Left forelimb (tissue), 1 donor: ENCODE measurements at regions not wholly inside any gene's neighbourhood (a gene's known extent, or its start where the extent isn't known, plus 50 kb on each side); places are given as distances from the start of the nearest gene placed in this dataset.

ENCODE experiments used
- DNase-seq: peaks from one replicate; pipeline ENCODE4 v3.0.0-alpha.2; 2018; ENCODE audit warnings: low spot score

DNA sequence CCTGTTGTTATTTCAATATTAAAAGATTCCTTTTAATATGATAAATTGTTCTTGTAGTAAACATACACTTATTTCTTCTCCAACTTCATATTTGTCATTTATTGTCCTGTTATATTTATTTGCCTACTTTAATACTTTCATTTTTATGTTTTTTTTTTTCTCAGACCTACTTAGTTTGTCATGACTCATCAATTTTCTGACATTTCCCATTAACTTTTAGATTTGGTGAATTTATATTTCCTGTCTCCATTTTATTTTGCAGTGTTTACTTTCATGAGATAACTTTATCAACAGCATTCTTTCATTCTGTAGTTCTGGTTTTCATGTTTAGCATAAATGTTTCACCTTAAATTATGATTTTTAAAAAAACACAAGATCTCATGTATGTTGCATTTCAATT lies 788.7 kb downstream of the EFNA5 start:
- DNase-seq, result no peak

DNA sequence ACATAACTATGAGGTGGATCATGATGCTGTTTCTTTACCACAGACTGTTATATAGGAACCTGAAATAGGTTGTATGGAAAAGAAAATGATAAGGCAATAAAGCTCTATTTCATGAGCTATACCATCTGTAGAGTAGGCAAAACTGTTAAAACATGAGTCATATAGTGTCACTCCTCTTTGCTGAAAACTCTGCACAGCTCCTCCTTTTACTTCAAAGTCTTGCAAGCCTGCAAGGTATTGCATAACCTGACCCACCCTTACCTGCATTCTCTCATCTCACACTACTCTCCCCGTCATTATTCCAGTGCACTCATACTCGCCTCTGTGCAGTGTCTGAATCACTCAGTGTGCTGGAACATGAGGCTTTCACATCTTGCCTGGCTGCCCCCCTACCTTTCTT lies 790.1 kb downstream of the EFNA5 start:
- DNase-seq, result no peak

DNA sequence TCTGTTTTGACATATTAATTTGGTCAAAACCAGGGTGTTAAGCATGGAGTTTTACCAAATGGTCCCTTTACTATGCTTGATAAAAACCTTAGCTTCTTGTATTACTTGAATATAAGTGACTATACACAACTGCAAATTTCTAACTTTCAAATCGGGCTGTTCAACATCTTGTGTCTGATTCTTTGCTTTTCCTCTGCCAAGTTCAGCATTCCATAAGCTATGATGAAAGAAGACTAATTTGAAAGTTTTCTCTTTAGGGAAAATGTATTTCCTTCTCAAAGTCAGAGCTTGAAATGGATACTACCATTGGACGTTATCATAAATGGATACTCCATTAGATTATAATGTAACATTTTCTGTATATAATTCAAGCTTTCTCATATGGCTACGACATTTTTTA lies 792.9 kb downstream of the EFNA5 start:
- DNase-seq, result no peak

DNA sequence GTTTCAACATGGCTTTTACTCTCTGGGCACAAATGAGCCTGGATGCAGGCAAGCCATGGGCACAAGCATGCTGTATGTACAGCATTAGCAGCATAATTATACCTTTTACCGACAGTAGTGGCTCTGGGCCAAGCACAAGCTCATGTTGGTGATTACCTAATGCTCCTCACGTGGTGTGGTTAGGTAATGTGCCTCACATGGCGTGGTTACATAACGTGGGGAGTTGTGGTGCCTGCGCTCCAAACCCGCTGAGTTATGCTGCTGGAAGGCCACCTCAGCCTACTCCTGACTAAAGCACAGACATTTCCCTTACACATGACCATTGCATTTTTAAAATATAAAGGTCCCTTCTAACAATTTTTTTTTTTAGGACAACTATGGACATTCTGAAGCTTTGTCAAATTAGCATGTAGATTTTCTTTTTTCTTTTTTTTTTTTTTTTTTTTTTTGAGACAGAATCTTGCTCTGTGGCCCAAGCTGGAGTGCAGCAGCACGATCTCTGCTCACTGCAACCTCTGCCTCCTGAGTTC lies 794.0 kb downstream of the EFNA5 start:
- DNase-seq, result no peak

DNA sequence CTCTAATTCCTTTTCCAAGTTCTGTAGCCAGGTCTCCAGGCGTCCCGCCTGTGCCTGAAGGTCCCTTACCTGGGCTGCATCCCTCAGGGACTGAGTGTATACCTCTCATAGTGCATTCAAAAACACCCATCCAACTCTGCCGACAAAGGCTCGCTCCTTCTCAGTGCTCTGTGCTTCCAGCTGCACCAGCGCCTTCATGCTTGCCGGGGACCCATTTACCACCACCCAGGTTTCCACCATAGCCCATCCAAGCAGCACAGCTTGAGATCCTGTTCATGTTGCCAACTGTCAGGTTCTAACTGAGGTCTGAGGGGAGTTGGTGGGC lies 794.5 kb downstream of the EFNA5 start:
- no peak for DNase-seq

DNA sequence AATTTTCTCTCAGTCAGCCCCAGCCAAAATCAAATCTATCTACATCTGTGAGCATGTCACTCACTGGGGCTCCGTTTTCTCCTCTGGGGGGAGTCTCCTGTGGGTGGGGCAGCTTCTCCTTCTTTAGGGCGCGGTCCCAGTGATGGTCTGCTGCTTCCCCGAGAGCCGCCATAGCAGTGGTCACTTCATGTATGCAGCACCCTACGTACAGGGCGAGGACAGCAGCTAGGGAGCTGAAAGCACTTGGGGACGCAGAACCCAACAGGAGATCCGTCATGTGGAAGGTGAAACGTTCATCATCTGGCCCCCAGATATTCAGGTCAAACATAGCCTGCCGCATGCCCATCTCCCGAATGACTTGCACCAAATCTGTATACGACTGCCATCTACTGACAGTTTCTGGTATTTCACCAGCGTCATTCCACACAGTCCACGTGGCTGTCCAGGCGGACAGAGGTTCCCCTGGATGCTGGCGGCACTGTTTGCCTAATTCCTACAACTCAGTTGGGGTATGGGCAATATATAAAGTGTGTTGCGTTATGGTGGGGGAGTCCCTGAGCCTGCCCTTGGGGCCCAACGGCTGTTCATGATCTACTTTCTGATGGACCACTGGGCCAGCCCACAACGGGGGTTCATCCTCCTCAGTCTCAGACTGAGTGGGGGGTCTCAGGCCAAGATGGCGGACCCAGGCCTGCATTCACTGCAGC lies 795.0 kb downstream of the EFNA5 start:
- DNase-seq, result no peak

DNA sequence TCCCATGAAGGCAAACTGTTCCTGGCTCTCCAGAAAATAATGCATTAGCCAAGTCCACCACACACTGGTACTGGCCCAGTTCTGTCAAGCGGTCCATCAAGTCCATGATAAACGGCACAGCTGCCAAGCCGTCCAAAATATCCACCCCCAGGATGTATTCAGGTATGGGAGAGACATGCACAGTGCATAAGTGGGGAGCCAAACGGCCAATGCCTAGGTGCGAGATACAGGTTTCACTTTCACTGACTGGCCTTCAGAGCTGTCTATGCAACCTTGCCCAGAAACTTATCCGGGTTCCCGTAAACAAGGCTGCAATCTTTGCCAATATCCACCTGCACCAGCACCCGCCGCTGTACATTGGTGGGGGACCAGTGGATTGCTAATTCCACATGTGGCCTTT lies 795.8 kb downstream of the EFNA5 start:
- no peak for DNase-seq

DNA sequence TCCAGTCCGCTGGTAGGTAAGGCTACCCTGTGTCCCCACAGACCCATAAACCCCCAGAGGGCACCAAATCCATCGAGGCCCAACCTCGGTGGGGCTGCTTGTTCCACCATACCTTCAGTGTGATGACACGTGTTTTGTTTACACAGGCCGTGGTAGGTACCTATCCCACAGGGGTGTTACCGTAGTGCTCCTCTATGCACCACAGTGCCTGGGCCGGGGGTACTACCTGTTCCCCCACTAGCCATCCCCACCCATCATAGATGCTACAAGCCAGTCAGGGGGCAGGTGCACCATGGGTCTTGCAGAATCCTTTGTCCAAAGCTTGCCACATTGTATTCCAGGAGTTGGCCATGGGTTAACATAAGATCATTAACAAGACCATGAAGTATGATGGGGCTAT lies 796.2 kb downstream of the EFNA5 start:
- no peak for DNase-seq

DNA sequence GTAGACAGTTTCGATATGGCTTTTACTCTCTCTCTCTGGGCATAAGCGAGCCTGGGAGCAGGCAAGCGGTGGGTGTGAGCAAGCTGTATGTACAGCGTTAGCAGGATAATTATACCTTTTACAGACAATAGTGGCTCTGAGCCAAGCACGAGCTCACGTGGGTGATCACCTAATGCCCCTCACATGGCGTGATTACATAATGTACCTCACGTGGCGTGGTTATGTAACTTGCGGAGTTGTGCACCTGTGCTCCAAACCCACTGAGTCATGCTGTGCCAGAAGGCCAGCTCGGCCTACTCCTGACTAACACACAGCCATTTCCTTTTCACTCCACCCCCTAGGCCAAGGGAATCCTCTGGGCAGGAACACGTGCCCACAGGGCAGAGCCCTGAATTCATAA lies 797.2 kb downstream of the EFNA5 start:
- DNase-seq, result no peak

DNA sequence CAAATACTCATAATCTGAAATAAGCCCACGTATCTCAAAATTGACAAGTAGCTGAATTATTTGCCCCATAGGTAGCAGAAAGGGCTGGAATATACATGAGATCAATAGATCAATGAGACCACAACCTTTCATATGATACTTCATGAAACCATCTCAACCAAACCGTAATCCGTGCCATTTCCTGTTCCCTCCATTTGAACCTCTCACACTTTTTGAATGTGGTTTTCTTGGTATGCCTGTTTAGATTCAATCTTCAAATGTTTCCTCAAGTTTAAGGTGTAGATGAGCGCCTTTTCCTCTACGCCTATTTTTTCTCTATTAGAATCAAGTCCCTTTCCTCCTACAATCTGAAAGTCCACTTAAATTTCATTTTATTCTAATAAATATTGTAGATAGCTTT lies 805.5 kb downstream of the EFNA5 start:
- no peak for DNase-seq

DNA sequence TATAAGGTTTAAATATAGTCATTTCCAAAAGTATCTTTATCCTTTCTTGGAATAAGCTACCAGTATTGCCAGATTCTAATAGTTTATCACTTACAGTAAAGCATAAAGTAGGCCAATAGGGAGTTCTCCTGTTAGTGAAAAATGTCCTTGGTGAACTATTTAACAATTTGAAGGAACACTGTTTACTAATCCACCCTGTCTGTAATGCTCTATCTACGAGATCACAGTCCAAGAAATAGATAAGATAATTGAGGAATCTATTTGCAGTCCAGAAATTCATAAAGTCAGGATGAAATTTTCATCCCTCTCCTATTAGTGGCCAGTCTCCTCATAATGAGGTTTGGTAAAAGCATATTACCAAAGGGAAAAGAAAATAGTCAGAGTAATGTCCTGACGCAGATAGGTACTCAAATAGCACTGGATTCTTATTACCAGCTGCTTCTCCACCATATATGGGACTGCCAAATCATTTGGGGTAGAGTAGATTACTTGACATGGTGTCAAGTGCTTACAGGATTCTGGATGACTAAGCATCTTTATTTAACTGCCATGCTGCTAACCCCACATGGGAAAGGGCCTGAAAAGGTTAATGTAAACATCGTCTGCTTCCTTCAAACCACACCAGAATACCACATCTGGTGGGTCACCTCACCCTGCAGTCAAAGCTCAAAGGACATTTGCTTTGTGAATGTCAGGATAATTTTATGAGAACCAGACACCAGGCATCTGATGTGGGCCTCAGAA lies 808.1 kb downstream of the EFNA5 start:
- no peak for DNase-seq

DNA sequence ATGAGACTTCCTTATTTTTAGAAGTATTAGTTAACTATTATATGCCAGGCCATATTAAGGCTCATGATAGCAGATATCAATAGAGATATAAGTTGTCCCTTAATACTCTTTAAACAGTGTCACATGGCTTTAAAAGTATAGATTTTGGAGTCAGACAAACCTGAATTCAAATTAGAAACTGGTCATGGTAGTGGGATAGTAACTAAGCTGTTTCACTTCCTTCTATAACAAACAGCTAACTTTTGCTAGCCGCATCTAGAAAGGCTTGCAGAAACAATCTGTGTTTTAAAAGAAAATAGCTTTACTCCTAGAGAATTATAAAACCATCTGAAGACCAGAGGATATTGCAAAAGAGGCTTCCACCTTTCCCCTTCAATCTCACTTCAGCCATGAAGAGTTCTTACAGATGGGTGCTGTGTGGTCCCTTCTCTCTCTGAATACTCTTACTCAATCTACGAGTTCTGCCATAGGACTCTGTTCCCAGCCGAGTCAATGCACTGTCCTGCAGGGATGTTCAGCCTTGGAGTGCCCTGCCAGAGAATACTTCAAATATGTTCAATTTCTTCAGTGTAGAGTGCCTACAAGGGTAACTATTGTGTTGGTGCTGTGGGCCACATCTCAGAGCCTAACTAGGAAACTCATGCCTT lies 810.2 kb downstream of the EFNA5 start:
- no peak for DNase-seq

DNA sequence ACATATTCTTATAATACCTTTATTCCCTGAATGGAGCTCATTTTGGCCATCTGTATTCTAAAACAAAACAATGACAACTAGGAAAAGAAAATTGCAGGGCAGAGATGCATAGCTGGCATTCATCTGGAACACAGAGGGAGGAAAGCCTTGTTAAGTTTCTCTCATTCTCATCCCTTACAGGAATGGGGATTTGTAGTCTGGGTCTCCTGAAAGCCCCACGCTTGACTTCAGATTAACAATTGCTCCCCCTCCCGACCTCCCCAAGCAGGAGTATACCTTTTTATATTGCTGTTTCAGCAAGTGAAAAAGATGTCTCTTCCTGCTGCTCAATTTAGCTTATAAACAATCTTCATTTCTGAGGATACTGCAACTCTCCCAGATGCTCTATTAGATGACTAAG lies 812.1 kb downstream of the EFNA5 start:
- DNase-seq, result no peak

DNA sequence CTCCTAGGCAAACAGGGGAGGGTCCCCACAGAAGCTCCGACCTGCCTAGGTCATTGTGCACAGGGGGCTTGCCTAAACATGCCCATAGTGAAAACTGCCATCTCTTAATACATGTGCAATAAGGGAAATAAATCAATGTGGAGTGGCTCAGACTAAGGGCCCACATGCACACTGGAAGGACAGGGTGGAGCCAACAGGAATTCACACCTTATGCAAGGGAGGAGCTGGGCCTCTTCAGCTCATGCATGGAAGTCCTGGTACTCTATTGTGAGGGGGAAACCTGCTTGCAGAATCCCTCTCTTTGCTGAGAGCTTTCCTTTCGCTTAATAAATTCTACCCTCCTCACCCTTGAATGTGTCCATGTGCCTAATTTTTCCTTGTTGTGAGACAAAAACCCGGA lies 815.8 kb downstream of the EFNA5 start:
- DNase-seq, result no peak

DNA sequence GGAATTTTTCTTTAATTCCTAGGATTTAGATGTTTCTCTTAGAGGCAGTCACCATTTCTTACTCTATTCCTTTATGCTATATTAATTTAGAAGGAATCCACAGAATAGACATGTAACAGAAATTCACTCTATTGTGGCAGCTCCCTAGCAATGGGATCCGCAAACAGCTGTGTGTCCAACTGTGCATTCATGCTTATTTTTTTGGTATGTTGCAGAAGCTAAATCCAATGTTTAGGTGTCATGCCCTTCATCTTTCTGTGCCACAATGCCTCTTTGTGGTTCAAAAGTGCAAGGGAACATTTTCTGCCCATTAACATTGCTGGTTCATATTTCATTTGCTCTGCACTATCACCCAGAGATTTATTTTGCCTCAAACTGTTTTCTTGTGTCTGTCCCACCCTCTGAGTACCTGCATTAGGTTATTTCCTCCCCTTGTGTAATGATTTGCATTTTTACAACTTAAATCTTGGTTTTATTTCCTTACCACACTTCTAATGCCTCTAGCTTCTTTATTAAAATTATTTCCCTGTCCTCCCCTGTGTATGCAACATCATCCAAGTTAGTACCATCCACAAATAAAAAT lies 816.5 kb downstream of the EFNA5 start:
- no peak for DNase-seq

DNA sequence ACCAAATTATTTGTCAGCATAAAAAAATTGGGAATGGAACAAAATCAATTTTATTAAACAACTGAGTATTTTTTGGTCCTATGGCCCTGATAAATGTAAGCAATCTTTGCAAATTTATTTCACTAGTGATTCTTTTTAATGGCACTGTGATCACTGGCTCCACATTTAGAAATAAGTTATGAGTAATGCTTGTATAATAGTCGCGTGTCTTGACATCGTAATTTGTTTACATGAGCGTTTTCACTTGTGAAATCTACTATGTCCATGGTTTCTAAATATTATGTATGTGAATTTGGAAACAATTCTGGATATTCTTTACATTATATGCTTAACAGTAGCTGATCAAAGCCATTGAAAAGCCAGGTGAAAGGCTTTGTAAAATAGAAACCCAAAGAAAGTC lies 817.5 kb downstream of the EFNA5 start:
- DNase-seq, result no peak

DNA sequence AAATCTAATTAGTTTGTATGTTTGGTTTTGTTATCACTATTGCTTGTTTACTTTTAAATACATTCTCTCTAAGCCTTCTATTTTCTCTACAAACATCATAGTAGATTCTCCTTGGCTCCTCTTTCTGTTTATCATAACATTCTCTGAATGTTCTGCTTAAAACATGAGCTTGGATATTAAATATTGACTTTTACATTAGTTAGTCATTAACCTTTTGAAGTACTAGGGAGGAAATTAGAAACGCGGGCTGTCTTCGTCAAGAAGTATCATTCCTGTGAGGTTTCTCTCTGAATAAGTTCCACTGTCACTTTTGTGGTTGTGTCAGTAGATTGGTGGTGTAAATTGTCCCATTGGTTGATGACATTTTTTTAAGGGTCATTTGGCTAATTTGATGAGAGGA lies 821.5 kb downstream of the EFNA5 start:
- no peak for DNase-seq

DNA sequence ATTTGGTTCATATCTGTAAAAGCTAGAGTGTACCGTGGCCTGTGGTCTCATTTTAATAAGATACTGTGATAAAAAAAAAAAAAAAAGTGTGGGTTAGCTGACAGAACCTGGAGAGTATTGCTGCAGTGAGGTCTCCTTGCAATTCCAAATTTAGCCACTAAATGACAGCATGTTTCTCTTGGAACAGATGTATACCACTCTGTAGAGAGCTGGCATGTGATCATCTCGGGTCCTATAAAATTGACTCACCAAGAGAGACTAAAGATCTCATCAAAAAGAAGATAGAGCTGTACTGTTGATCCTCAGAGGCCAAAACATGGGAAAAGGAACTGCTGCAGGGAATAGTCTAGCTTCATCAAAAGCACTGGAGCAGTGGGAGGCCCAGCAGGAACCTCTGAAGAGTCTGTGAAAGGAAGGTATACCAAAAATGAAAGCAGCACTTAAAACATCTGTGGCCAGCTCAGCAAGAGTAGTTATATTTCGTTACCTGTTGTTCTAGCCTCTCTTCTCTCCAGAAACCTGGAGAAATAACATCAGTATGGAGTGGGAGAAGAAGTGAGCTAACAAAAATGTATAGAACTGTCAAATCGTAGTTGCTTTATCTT lies 826.8 kb downstream of the EFNA5 start:
- DNase-seq, result no peak

DNA sequence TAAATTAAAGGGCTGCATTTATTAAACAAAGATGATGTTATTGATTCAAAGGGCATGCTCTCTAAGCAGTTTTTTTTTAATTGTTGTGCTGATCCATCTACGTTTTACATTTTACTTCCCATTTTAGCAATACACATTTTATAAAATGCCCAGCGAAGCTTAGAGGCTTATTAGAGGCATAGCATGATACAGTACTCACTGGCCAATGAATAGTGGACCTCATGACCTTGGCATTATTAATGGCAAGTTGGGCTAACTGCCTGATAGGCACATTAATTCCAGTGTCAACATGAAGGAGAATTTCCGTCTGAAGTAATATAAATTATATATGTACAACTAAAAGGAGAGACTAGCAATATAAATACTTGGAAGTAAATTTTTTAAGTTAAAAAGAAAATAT lies 837.2 kb downstream of the EFNA5 start:
- DNase-seq, result no peak

DNA sequence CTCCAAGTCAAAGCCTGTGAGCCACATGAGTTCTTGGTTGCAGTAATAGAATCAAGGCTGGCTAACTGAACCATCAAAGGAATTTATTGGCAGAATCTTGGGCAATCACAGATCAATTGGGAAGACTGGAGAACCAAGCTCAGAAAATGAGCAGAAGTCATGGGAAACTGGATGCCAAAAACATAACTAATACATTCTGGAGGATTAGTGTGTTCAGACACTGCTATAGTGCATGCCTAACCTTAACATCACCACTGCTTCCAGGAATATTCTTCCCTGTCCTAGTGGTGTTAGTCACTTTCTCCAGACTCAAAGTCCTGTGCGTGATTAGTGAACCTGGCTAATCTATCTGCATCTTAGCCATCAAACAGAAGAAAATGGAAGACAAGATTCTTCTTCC lies 843.7 kb downstream of the EFNA5 start:
- no peak for DNase-seq

DNA sequence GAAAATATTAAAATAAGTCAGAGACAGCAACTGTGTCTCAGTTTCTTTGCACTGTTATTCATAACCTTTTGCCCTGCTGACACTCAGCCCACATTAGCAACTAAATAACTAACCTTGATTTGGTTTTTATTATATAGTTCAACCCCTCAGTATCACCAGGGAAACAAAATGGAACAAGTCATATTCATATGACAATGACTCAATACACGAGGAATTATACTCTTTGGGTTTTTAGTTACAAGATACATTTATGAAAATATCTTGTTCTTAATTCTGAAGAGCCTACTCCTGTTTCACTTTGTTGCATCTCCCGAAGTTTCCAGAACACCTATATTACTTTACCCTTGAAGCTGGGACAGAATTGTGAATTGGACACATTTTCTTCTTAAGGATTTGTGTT lies 845.4 kb downstream of the EFNA5 start:
- DNase-seq, result no peak

DNA sequence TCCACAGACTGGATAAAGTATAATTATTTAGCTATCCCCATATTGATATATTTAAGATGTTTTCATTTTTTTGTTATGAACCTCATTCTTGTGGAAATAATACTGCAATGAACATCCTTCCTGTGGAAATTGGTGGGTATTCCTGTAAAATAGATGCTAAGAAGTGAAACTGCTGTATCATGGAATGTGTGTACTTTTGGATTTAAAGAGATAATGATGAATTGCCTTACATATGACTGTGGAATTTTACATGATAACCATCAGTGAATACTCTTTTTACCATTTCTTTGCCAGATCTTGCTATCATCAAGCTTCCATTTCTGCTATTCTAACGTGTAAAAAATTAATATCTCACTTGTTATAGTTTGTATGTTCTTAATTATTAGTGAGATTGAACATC lies 847.9 kb downstream of the EFNA5 start:
- DNase-seq, result no peak

DNA sequence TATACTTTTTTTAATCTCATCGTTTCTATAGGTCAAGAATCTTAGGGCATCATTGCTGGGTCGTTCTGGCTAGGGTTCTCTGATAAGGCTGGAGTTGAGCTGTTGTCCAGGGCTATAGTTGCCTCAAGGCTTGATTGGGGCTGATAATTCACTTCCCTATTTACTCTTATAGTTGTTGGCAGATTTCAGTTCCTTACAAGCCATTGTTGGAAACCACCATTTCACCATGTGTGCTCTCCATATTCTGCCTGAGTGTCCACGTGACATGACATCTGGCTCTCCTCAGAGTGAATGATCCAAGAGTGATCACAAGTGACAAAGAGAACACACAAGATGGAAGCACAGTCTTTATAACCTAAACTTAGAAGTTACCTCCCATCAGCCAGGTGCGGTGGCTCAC lies 852.2 kb downstream of the EFNA5 start:
- DNase-seq, result no peak
